ENCODE measurements at regions not wholly inside any gene's neighbourhood (a gene's known extent, or its start where the extent isn't known, plus 50 kb on each side); places are given as distances from the start of the nearest gene placed in this dataset.
A peak's percentile ranks its signal among the peaks of the same experiment; 100 is the strongest.

DNA sequence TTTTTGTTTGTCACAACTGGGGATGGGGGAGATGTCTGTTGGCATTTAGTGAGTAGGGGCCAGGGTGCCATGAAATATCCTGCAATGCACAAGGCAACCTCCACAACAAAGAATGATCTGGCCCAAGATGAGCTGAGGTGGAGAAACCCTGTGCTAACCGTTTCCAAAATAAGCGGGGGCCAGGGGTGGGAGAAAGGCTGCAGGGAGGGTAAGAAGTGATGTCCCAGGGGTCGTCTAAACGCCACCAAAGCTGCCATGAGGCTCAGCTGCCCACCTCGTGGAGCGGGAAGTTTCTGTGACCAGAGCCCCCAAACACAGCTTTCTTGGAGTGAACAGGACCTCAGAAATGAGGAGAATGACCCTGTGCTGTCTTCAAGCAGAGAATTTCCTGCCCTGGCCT is 76.5 kb upstream of the CDH5 start:
- DNase-seq (ENCODE audit: low read depth) = no peak

DNA sequence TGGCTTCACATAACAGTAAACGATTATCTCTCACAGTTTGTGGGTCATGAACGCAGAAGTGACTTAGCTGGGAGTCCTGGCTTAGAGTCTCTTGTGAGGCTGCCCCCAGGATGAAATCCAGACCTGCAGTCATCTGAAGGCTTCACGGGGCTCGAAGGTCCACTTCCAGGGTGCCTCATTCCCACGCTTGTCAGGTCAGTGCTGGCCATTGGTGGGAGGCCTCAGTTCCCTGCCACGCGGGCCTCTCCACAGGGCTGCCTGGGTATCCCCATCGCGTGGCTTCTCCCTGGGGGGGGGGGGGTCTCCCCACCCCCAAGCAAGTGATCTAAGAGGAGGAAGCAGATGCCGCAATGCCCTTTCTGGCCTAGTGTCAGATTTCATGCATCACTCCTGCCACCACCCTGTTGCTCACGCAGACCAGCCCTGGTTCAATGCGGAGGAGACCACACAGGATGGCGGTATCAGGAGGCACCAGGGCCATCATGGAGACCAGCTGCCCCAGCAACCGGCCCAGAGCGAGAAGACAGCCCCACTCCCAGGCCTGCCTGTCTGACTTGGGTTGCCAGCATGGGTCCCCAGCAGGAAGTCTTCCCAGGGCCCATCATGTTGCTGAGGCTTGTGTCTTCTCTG is 77.3 kb upstream of the CDH5 start:
- no peak for DNase-seq (ENCODE audit: low read depth)

DNA sequence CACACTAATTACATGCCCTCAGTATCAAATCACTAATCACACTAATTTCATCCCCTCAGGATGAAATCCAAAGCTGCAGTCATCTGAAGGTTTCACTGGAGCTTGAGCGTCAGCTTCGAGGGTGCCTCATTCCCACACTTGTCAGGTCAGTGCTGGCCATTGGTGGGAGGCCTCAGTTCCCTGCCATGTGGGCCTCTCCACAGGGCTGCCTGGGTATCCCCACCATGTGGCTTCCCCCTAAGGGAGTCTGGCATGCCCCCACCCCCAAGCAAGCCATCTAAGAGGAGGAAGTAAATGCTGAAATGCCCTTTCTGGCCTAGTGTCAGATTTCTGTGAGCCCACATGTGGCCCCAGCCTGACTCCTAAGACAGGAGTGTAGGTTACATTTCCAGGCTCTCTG is 78.6 kb upstream of the CDH5 start:
- no peak for DNase-seq (ENCODE audit: low read depth)

DNA sequence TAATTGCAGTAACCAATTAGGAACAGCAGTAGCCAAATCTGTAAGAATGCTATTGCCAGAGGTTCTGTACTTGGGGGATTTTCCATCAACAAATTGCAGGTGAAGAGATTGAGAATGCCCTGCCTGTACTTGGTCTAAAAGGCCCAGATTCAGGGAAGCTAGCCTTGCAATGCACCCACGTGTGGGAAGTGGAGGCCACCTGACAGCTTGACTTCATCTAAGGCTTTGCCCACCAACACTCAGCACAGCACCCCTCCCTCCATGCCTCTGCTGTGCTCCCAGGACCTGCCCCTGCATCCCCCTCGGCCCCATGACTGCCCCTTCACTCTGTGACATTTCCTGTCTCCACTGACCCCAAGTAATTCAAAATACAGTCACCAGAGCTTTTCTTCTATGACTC is 79.1 kb upstream of the CDH5 start:
- DNase-seq (ENCODE audit: low read depth) = no peak

DNA sequence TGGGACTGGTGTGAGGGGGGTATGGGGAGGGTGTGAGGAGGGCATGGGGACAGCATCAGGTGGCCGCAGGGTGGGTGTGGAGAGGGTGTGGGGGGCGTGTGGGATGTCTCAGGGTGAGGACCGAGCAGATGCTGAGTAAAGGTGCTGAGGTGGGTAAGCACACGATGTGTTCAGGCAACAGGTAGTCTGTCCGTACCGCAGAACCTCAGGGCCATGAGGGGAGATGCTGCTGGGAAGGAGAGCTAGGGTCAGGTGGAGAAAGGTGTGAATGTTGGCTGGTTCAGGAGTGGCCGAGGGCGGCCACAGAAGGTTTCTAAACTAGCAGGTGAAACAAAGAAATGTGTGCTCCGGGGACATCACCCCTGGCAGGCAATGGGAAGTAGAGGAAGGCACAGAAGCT is 80.0 kb upstream of the CDH5 start:
- DNase-seq (ENCODE audit: low read depth) = no peak

DNA sequence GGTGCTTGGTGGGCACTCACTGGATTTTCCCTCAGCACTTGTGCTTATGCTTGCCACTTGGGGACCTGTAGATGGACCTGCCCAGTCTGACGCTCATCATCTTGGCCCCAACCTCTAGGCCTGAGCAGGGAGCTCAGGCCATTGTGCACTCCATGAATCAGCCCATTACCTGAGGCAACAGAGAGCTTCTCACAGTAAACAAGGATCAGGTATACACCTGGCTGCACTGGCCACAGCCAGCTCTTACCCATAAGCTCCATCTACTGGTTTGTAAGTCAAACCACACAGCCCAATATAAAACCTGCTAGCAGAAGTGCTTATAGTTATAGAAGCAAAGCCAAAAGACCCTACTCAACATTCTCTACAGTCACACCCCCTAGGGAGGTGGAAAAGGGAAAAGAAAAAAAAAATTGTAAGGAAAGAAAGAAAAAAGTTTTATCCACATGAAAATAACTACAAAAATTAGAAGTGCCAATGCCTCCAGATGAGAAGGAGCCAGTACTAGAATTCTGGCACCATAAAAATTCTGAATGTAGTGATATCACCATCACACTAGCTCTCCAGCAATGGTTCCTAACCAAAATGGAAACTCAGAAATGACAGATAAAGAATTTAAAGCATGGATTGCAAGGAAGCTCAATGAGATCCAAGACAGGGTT is 87.8 kb upstream of the CDH5 start:
- no peak for DNase-seq (ENCODE audit: low read depth)

DNA sequence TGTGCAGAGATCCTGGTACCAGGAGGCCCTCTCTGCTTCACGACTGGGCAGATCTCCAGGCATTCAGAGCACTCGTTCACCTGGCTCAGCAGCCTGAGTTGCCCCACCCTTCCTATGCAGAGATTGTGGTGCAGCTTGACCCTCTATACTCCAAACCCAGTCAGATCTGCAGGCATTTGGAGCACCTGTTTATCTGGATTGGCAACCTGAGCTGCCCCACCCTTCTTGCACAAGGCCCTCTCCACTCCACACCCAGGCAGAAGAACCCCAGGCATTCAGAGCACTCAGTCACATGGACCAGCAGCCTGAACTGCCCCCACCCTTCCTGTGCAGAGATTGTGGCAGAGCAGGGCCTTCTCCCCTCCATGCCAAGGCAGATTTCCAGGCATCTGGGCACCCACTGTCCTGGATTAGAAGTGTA is 88.4 kb upstream of the CDH5 start:
- no peak for DNase-seq (ENCODE audit: low read depth)

DNA sequence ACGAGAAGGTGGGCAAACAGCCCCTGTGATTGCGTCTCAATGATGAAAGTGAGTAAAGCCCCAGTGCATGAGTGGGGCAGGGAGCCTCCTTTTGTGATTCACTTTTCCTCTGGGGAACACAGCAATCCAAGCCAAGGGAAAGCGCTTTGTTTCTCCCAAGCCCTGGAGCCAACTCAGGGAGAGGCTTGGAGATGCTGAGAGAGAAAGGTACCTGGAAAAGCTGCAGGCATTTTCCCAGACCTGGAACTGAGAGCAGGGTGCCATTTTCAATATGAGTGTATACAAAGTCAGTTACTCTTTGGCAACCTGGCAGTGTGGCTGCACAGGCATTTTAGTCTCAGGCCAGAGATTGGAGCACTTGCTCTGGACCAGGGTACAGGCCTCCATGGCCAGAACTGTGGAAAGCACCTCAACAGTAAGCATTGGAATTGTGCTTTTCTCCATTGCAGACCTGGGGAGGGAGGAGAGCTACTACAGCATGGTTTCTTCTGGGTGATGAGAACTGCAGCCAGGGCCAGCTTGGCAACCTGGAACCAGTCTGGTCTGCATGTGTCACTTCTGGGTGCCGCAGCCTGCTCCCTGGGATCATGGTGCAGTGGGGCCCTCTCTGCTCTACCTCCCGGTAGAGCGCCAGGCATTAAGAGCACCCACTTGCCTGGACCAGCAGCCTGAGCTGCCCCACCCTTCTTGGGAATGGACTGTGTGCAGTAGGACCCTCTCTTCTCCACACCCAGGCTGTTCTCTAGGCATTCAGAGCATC is 89.0 kb upstream of the CDH5 start:
- no peak for DNase-seq (ENCODE audit: low read depth)

DNA sequence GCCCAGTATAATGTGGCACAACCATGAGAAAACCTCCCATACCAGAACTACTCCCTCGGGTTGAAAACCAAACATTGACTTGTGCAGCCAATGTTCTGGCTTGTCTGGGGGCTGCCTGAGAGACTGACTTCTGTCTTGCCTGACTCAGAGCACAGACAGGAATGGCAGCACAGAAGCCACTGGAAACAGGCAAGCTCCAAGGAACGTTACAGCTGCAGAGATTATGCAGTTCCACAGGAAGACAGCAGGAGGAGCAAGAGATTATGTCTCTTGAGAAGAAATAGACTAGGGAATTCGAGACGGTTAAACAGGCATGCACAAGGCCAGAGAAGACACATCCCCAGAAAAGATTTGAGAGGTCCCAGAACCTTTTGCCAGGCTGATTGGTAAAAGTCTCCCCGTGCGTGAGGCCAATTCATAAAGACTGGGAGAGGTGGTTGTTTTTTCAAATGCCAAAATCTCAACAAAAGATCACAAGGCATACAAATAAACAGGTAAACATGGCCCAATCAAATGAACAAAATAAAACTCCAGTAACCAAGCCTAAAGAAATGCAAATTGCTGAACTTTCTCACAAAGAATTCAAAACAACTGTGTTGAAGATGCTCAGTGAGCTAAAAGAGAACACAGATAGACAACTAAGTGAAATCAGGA is 90.6 kb upstream of the CDH5 start:
- DNase-seq (ENCODE audit: low read depth) = no peak

DNA sequence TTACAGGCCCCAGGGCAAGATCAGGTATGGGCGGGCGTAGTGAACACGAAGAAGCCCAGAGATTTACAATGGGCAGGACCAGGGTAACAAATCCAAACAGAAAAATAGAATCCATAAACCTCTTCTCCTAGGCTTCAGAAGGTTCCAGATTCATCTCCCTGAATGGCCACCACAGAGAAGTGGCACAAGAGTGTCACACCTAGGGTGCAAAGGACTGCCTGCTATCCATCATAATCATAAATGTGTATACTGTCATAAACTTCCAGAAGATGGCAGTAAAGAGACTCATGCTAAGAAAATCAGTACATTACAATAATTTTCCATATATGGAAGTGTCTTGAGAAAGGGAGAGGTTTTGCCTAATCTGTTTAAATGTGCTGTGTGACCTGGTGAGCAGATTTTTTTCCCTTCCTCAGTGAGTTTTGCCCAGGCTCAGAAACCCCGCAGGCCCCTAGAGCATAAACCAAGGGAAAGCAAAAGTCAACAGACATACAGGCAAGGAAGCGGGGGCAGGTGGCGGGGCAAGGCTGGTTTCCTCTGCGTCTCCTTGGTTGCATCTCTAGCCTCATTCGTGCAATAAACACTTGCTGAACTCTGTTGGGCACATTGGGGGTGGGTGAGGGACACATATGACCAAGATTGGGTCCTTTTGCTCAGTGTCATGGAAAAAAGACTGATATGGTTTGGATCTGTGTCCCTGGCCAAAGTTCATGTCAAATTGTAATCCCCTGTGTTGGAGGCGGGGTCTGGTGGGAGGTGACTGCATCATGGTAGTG is 92.0 kb upstream of the CDH5 start:
- DNase-seq (ENCODE audit: low read depth) = no peak

DNA sequence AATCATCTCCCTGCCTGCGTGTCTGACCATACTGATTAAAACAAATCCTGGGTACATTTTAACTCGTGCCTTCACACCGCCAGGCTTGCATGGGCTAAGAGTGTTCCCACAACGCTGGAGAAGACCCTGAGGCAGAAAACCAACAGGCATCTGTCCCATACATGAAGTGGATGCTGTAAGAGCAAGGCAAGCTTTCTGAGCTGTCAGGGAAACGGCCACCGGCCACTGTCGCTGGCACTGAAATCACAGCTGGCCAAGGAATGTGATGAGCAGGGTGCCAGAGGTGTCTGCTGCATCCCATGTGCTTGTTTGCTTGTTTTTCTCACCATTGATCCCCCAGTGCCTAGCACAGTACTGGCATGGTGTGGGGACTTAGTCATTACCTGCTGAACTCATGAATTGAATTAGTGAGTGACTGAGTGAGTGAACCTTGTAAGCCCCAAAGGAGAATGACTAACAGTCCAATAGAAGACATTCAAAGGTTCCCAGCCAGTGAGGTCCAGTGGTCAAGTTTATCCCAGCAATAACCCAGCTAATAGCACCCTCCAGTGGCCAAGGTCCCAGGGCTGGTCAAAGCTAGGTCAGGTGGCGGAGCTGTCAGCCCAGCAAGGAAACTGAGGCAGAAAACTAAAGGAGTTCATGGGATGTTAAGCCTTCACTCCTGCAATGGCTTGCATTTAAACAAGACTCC is 92.7 kb upstream of the CDH5 start:
- DNase-seq (ENCODE audit: low read depth) = no peak

DNA sequence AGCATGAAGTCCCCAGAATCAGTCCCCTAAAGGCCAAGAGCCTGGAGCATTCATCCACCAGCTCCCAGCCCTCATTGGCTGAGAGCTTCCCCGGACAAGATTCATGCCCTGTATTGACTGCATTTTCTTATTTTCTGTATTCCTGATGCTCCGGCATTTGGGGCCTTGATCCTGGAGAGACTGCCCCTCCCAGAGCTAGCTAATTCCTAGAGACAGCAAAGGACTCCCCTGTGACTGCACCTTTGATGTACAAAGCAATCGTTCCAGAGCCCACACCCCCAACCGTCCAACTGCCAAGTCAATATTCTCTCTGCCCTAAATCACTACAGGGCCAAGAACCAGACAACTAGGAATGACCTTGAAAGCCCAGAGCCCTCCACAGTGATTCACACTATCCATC is 93.4 kb upstream of the CDH5 start:
- no peak for DNase-seq (ENCODE audit: low read depth)

DNA sequence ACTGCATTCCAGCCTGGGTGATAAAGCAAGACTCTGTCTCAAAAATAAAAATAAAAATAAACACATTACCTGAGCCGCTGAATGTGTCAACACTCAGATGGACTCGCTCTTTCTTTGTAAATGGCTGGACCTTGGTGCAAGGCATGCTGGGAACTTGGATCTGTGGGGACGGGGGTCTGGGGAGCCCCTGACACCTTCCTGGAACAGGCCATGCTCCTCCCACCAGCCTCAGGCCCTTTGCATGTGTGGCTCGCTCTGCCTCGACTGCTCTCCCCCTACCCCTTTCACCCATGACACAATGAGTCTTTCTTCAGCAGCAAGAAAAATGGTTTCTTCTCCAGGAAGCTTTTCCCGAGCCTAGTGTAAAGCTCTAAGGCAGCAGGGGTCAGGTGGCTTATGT is 94.0 kb upstream of the CDH5 start:
- DNase-seq (ENCODE audit: low read depth) = no peak

DNA sequence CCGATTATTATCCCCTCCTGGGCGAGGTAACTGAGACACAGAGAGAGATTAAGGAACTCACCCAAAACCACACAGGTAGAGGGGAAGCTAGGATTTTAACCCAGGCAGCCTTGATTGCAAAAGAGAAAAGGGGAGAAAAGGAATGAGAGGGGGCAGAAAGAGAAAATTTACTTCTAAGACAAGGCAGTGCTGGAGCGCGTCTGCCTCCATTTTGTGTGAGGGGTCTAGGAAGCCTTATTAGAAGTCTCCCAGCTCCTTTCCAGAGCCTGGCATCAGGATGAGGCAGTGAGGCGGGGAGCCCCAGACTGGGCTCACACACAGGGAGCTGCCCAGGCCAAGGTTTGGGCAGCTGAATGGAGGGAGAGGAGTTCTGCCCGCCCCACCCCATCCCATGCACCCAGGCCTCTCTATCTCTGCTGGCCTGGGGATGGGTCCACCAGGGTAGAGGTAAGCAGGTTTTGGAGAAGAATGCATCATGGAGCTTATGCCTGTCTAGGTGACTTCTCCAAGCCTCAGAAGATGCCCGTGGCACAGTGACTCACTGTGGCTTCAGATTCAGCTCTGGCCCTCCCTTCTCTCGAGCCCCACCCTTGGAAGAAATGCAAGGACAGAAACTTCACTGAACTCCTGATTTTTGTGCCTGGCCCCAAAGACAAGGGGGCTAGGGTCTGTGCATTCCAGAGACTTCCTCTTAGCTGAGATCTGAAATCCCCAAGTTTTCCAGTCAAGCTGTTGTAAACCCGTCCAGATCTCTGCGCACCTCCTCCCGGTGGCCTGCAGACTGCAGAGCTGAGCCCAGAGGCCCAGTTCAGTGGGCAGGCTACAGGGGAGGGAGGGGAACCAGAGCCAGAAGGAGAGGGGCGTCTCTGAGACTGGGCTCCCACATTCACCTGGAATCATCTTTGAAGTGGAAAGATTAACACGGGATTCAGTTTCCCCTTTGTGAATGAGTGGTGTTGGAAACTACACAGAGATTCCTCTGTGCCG is 95.1 kb upstream of the CDH5 start:
- DNase-seq (ENCODE audit: low read depth) = no peak

DNA sequence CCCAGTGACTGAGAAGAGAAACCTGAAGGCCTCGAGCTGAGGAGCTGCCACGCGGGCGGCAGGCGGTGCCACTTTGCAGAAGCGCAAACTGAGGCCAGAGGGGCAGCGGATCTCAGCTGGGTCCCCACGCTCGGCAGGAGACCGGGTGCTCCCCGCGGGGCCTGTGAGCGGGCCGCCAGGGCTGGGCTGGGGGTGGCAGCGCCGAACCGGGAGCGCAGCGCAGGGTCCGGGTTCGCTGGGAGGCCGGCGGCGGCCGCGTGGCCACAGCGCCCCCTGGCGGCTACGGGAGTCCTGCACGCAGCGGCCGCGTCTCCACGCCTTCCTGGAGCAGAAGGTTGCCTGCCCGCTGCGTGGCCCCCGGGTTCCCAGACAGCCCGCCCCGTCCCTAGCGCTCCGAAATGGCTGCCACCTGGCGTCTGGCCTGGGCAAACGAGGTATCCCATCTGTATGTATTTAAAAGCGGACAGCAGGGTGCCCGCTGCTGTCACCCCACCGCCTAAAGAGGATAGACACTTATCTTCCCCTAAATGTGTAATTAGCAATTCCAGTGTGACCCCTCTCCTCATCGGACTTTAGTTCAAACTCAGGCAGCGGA is 96.1 kb upstream of the CDH5 start:
- DNase-seq (ENCODE audit: low read depth) = peak; percentile 50

DNA sequence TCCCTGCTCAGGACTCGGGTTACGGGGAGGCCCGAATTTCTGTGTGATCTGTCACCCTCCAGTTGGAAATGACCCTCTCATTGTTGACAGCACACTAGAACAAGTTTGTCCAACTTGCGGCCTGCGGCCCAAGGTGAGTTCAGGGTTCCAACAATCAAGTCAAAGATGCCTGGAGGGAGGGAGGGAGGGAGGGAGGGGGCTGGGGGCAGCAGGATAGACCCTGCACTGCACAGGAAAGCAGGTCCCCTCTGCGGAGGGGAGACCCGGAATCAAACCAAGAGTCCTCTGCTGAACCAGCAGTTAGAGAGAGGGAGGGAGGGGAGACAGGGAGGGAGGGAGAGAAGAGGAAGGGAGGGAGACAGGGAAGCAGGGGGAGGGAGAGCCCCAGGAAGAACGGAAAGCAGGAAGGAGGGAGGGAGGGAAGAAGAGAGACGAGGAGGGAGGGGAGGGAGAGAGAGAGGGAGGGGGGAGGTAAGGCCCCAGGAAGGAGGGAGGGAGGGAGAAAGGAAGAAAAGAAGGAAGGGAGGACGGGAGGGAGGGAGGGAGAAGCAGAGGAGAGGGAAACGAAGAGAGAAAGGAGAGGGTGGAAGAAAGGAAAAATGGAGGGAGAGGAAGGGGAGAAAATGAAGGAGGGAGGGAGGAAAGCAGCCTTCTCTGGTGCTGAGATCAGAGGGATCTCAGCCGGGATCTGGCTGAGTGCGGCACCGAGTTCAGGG is 96.7 kb upstream of the CDH5 start:
- no peak for DNase-seq (ENCODE audit: low read depth)

DNA sequence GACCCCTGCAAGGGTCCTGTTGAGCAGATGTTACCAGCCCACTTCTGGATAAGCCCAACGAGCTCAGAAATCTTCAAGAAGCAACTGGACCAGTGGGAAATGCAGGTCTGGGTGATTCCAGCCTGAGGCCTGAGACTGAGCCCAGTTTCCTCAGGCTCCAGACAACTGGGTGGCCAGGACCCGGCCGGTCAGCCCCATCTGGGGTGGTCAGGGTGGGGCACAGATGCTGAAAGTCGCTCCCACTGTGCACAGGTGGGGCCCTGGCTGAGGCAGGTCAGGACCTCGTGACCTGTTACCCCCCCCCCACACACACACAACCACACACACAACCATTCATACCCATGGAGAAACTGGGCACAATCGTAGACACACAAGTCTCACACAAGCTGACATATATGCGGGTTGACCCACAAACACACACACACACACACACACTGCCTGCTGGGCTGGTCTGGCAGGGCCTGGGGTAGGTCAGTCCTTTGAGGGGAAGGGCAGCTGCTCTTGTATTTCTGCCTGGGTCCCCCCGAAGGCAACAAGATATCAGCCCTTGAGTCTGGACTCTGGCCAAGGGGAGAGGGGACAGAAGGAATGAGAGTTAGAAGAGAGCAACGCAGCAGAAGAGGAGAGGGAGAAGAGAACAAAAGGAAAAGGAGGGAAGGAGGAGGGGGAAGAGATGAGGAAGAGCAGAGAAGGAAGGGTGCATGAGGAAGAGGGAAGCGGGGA is 99.0 kb upstream of the CDH5 start:
- no peak for DNase-seq (ENCODE audit: low read depth)

DNA sequence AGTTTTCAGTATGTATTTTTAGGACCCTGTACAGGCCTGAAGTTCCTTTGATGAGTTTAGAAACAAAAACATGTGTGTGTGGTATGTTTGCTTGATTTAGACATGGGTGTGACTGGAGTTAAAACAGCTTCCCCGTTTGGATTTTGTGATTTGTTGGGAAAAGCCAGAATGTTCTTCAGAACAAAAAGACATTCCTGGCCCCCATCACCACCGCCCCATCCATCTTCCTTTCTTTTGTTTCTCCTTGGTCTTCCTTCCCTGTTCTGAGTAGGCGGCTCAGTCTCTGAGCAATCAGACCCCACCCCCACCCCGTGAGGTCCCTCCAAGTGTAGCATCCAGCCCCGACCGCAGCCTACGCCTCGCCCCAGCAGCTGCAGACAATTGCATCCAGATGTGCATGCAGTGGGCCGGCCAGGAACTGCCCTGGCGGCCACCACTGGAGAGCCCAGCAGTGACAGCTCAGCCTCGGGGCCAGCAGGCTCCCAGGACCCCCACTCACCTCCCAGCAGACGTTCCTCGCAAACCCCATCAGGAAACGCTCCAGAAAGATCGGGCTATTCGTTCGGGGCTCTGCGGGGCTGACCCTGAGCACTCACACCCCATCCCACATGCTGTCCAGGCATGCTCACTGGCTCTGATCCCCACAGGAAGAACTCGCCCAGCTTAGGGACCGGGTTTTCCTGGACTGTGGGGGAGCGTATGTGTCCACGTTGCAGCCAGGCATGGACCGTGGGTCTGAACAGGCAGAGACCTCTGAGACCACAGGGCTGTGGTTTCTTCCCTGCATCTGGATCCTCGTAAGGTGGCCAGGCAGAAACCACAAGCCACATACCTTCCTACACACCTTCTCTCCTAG is 99.8 kb upstream of the CDH5 start:
- no peak for DNase-seq (ENCODE audit: low read depth)
